Left forelimb (tissue), 1 donor: ENCODE measurements at regions not wholly inside any gene's neighbourhood (a gene's known extent, or its start where the extent isn't known, plus 50 kb on each side); places are given as distances from the start of the nearest gene placed in this dataset.

Experiments
- DNase-seq: peaks from one replicate; pipeline ENCODE4 v3.0.0-alpha.2; 2018; ENCODE audit warnings: low spot score

DNA sequence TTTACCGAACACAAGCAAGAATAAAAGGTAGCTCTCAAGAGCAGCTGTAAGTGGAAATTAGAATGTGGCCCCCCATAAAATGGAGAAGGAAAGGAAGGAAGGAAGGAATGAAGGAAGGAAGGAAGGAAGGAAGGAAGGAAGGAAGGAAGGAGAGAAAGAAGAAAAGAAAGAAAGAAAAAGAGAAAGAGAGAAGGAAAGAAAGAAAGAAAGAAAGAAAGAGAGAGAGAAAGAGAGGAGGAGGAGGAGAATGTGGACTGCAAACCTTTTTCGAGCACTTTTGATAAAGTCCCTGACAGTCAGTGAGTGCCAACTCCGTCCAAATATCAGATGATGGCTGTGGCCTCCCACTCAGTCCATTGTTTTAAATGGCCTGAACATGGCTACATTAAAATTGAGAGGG is 53.8 kb upstream of the SNX2 start:
- no peak for DNase-seq

DNA sequence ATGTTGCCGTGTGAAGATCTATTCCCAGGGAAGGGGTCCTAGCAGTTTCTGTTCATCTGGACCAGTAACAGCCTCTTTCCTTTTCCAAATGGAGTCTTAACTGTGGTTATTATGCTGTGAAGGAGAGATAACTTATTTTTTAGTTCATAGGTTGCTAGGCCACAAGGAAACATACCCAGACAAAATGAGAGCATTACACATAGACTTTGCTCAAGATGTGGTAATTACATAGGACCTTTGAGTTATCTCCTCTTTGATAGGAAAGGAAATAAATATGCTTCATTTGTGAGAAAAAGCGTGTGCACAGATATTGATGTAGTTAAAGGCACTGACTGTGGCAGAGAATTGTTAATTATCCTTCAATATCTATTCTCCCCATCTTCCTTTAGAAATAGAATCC is 52.5 kb upstream of the SNX2 start:
- DNase-seq: no peak

DNA sequence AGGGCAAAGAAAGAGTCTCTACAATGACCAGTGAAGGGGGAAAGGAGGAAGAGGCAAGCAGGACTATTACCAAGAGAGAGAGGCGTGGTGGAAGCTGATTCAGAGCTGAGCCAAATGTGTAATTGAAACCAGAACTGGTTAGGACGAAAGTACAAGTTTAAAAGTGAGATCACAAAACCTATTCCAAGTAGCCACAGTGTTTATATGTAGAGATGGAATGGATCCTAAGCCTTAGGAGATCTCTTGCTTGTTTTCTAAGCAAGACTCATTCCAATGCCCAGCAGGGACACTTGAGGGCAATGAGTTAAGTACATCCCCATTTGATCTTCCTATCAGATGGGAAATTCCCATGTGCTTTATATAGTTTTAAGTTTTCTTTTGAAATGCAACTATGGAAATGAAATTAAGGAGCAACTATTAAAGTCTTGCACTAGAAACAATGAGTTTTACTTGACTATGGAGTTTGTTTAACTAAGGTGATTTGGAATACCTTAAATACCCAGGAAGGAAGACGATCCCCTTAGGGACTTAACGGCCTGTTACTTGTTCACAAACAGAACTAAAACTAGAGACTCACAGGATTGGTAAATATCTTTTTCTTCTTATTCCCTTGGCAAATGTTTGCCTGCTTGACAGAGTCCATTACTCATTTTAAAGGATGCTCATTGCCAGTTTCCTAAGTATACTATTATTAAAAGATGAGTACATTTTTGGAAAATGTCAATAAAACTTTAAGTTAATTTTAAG is 51.1 kb upstream of the SNX2 start:
- DNase-seq: no peak
